H9 (cell line): ENCODE measurements at regions not wholly inside any gene's neighbourhood (a gene's known extent, or its start where the extent isn't known, plus 50 kb on each side); places are given as distances from the start of the nearest gene placed in this dataset. TPM values are rescaled to one million over a fixed set of nuclear protein-coding genes. Genes with fewer than 3 reads are reported as not detected.

Source experiments
- DNase-seq: peaks from one replicate; pipeline ENCODE4 v3.0.0-alpha.2; 2017
- H2AFZ ChIP-seq: one replicate; pipeline ENCODE4 v1.6.1; 2013; ENCODE audit warnings: mild to moderate bottlenecking, low read length, control low read depth, moderate library complexity
- H2AK5ac ChIP-seq: 2 replicates; pipeline ENCODE4 v1.6.1; 2013; ENCODE audit warnings: low read length, control low read depth, mixed read lengths; ENCODE audit not compliant: insufficient read length
- H2BK120ac ChIP-seq: one replicate; pipeline ENCODE4 v1.6.1; 2013; ENCODE audit warnings: low read depth, mild to moderate bottlenecking, low read length, control low read depth, inconsistent platforms; ENCODE audit not compliant: poor library complexity, severe bottlenecking
- H2BK12ac ChIP-seq: 2 replicates; pipeline ENCODE4 v1.6.1; 2013; ENCODE audit warnings: low read length, control low read depth, mixed read lengths, low read depth; ENCODE audit not compliant: insufficient read length
- H2BK15ac ChIP-seq: 2 replicates; pipeline ENCODE4 v1.6.1; 2013; ENCODE audit warnings: low read depth, low read length, control low read depth
- H2BK20ac ChIP-seq: one replicate; pipeline ENCODE4 v1.6.1; 2013; ENCODE audit warnings: low read depth, mild to moderate bottlenecking, low read length, control low read depth, inconsistent platforms; ENCODE audit not compliant: poor library complexity, severe bottlenecking
- H2BK5ac ChIP-seq: 2 replicates; pipeline ENCODE4 v1.6.1; 2013; ENCODE audit warnings: low read length, control low read depth, mixed read lengths; ENCODE audit not compliant: insufficient read length
- H3K14ac ChIP-seq: 2 replicates; pipeline ENCODE4 v1.6.1; 2013; ENCODE audit warnings: low read length, control low read depth; ENCODE audit not compliant: insufficient read depth
- H3K18ac ChIP-seq: 2 replicates; pipeline ENCODE4 v1.6.1; 2013; ENCODE audit warnings: low read depth, mild to moderate bottlenecking, mixed read lengths, low read length, control low read depth; ENCODE audit not compliant: insufficient read length
- H3K23ac ChIP-seq: 2 replicates; pipeline ENCODE4 v1.6.1; 2013; ENCODE audit warnings: low read length, control low read depth, mixed read lengths, low read depth; ENCODE audit not compliant: insufficient read length
- H3K23me2 ChIP-seq: 2 replicates; pipeline ENCODE4 v1.6.1; 2013; ENCODE audit warnings: low read depth, mild to moderate bottlenecking, mixed read lengths, low read length, control low read depth; ENCODE audit not compliant: insufficient read length, poor library complexity, severe bottlenecking
- H3K27ac ChIP-seq: 2 replicates; pipeline ENCODE4 v1.5.1; 2013; ENCODE audit warnings: low read length, control low read depth, mixed read lengths, low read depth; ENCODE audit not compliant: insufficient read length
- H3K27me3 ChIP-seq: 2 replicates; pipeline ENCODE4 v1.6.1; 2013; ENCODE audit warnings: low read length, control low read depth, inconsistent platforms; ENCODE audit not compliant: insufficient read depth
- H3K4ac ChIP-seq: 2 replicates; pipeline ENCODE4 v1.6.1; 2013; ENCODE audit warnings: low read depth, mild to moderate bottlenecking, control low read depth, inconsistent platforms, low read length, moderate library complexity
- H3K4me1 ChIP-seq: 2 replicates; pipeline ENCODE4 v1.6.1; 2013; ENCODE audit warnings: low read length, control low read depth, inconsistent platforms; ENCODE audit not compliant: insufficient read depth
- H3K4me2 ChIP-seq: 2 replicates; pipeline ENCODE4 v1.6.1; 2013; ENCODE audit warnings: low read length, control low read depth, mixed read lengths; ENCODE audit not compliant: insufficient read length, insufficient read depth
- H3K56ac ChIP-seq: 2 replicates; pipeline ENCODE4 v1.6.1; 2013; ENCODE audit warnings: low read depth, mild to moderate bottlenecking, mixed read lengths, low read length, control low read depth; ENCODE audit not compliant: insufficient read length
- H3K79me1 ChIP-seq: 2 replicates; pipeline ENCODE4 v1.6.1; 2013; ENCODE audit warnings: low read depth, mild to moderate bottlenecking, moderate library complexity, low read length, control low read depth, inconsistent platforms; ENCODE audit not compliant: insufficient read depth, poor library complexity, severe bottlenecking
- H3K79me2 ChIP-seq: 2 replicates; pipeline ENCODE4 v1.6.1; 2013; ENCODE audit warnings: low read length, control low read depth, inconsistent platforms; ENCODE audit not compliant: insufficient read depth
- H3K9ac ChIP-seq: 2 replicates; pipeline ENCODE4 v1.6.1; 2013; ENCODE audit warnings: low read length, control low read depth, mixed read lengths; ENCODE audit not compliant: insufficient read length; ENCODE audit errors: extremely low read depth
- H3K9me3 ChIP-seq: one replicate; pipeline ENCODE4 v1.6.1; 2013; ENCODE audit warnings: low read depth, low read length, inconsistent platforms; ENCODE audit not compliant: control insufficient read depth
- H3T11ph ChIP-seq: one replicate; pipeline ENCODE4 v1.6.1; 2013; ENCODE audit warnings: mild to moderate bottlenecking, low read length, control low read depth, inconsistent platforms
- H4K20me1 ChIP-seq: one replicate; pipeline ENCODE4 v1.6.1; 2013; ENCODE audit not compliant: control insufficient read depth, insufficient read length, insufficient read depth
- H4K5ac ChIP-seq: 2 replicates; pipeline ENCODE4 v1.6.1; 2013; ENCODE audit warnings: low read depth, mild to moderate bottlenecking, mixed read lengths, low read length, control low read depth; ENCODE audit not compliant: insufficient read length
- H4K8ac ChIP-seq: replicated peaks from 2 replicates; pipeline ENCODE4 v1.6.1; 2013; ENCODE audit warnings: low read length, control low read depth, mixed read lengths, low read depth; ENCODE audit not compliant: insufficient read length
- H4K91ac ChIP-seq: 2 replicates; pipeline ENCODE4 v1.6.1; 2013; ENCODE audit warnings: low read depth, mild to moderate bottlenecking, moderate library complexity, mixed read lengths, low read length, control low read depth; ENCODE audit not compliant: insufficient read length
- H3K27ac Mint-ChIP-seq, 3 experiments: 2 replicates in 2 of 3; 3 replicates in 1 of 3; pipeline ENCODE4 v1.8.0; 2020 to 2021; ENCODE audit warnings: mixed read lengths in 3 of 3, mild to moderate bottlenecking in 1 of 3, moderate library complexity in 1 of 3
- H3K27me3 Mint-ChIP-seq: 2 replicates; pipeline ENCODE4 v1.8.0; 2021; ENCODE audit warnings: low read depth, mild to moderate bottlenecking, moderate library complexity, mixed read lengths
- H3K36me3 Mint-ChIP-seq, 3 experiments: 2 replicates in 2 of 3; 3 replicates in 1 of 3; pipeline ENCODE4 v1.8.0; 2020 to 2021; ENCODE audit warnings: low read depth in 3 of 3, mixed read lengths in 3 of 3; ENCODE audit not compliant: insufficient read depth in 1 of 3
- H3K4me1 Mint-ChIP-seq, 2 experiments: 2 replicates each; pipeline ENCODE4 v1.8.0; 2020; ENCODE audit warnings: mixed read lengths in 2 of 2
- H3K4me3 Mint-ChIP-seq, 2 experiments: 2 replicates in 1 of 2; 3 replicates in 1 of 2; pipeline ENCODE4 v1.8.0; 2020 to 2021; ENCODE audit warnings: mild to moderate bottlenecking in 2 of 2, mixed read lengths in 2 of 2, moderate library complexity in 1 of 2
- H3K9me3 Mint-ChIP-seq, 2 experiments: 2 replicates in 1 of 2; 3 replicates in 1 of 2; pipeline ENCODE4 v1.8.0; 2020; ENCODE audit warnings: mild to moderate bottlenecking in 2 of 2, mixed read lengths in 2 of 2, moderate library complexity in 1 of 2
- WGBS: extraction: QIAGEN DNeasy Blood & Tissue Kit; methylation state at CpG from one replicate; pipeline ENCODE4 v1.1.7; 2013; ENCODE audit warnings: missing lambda C conversion rate, low lambda C conversion rate, mixed read lengths; ENCODE audit not compliant: insufficient read length; ENCODE audit errors: extremely low coverage; 5-methylcytosine and 5-hydroxymethylcytosine counted together
- microRNA-seq: library from miRNA; unstranded; fragments of <30 nt; microRNA quantifications from one replicate; pipeline ENCODE4, GENCODE V29; 2020; ENCODE audit warnings: borderline microRNAs expressed
- TF ChIP-seq, protein P1 (sequence below): fragments of 200-600 bp; sonication (generic); conservative IDR thresholded peaks from 3 replicates; pipeline ENCODE4 v1.8.0; 2021; ENCODE audit warnings: antibody characterized with exemption, mild to moderate bottlenecking

DNA sequence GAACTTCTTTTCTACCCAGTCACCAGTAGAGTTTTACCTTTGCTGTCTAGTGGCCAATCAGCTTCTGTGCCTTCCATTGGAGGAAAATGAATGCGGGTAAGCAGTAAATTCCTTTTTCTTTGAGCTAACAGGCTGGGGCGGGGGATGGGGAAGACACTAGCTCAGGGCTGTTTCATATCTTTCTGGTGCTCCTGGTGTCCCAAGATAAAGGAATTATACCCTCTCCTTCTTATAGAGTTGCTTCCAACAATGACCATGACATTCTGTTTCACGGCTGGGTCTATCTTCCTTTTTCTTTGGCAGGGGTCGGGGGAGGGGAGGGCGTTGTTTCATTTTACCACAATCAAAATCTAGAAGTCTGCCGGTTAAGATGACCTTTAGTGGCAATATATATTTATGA lies 51.2 kb upstream of the RPS23 start:
- no peak overlapping the region for H3K14ac ChIP-seq
- WGBS: no CpG with 5 or more reads among the region's 6 CpGs
- H4K5ac ChIP-seq: no peak overlapping the region
- H3K4ac ChIP-seq: no peak overlapping the region
- no peaks in the 10 kb centered on the region for H3K79me1 ChIP-seq
- H3K23me2 ChIP-seq: no peaks in the 10 kb centered on the region
- H3K27me3 ChIP-seq: no peaks in the 10 kb centered on the region
- H3K27ac ChIP-seq: no peak overlapping the region
- no peak overlapping the region for H3K4me2 ChIP-seq
- TF ChIP-seq, protein P1, sequence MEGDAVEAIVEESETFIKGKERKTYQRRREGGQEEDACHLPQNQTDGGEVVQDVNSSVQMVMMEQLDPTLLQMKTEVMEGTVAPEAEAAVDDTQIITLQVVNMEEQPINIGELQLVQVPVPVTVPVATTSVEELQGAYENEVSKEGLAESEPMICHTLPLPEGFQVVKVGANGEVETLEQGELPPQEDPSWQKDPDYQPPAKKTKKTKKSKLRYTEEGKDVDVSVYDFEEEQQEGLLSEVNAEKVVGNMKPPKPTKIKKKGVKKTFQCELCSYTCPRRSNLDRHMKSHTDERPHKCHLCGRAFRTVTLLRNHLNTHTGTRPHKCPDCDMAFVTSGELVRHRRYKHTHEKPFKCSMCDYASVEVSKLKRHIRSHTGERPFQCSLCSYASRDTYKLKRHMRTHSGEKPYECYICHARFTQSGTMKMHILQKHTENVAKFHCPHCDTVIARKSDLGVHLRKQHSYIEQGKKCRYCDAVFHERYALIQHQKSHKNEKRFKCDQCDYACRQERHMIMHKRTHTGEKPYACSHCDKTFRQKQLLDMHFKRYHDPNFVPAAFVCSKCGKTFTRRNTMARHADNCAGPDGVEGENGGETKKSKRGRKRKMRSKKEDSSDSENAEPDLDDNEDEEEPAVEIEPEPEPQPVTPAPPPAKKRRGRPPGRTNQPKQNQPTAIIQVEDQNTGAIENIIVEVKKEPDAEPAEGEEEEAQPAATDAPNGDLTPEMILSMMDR: no peak
- H2BK15ac ChIP-seq: no peak overlapping the region
- no peak overlapping the region for H2BK120ac ChIP-seq
- H3K4me3 Mint-ChIP-seq: no peak overlapping the region
- no peak for DNase-seq
- H4K91ac ChIP-seq: no peak overlapping the region
- no peaks in the 10 kb centered on the region for H3K79me2 ChIP-seq
- peak overlapping the region in 1 of 3 experiments; percentile 27; a peak in 1 of 7 replicates for H3K27ac Mint-ChIP-seq
- H2BK20ac ChIP-seq: no peak overlapping the region
- no peak overlapping the region for H2AK5ac ChIP-seq
- H3K36me3 Mint-ChIP-seq: peaks cover 0 to 21% (median 12%) of the 10 kb centered on the region in 3 experiments; a peak in 5 of 7 replicates
- no peak overlapping the region for H2BK12ac ChIP-seq
- no peak overlapping the region for H4K8ac ChIP-seq
- H3K56ac ChIP-seq: no peak overlapping the region
- no peaks in the 10 kb centered on the region for H3K4me1 ChIP-seq
- no peak overlapping the region for H3T11ph ChIP-seq
- no peaks in the 10 kb centered on the region for H3K9me3 ChIP-seq
- H4K20me1 ChIP-seq: no peaks in the 10 kb centered on the region
- no peak overlapping the region for H3K9ac ChIP-seq
- H3K23ac ChIP-seq: no peak overlapping the region
- no peak overlapping the region for H2BK5ac ChIP-seq
- no peak overlapping the region for H2AFZ ChIP-seq
- H3K27me3 Mint-ChIP-seq: no peaks in the 10 kb centered on the region; the same call in 1 of the 2 replicates
- no peak overlapping the region for H3K18ac ChIP-seq
- H3K9me3 Mint-ChIP-seq: peaks cover 15 to 16% of the 10 kb centered on the region in 2 experiments
- peaks cover 6 to 16% of the 10 kb centered on the region in 2 experiments; a peak in 3 of 4 replicates for H3K4me1 Mint-ChIP-seq

Small RNA genes lying in the stretch of these regions (microRNA-seq; reads per million reads assigned to microRNA genes)
- not detected for gene MIR3977
